Upper lobe of left lung (tissue), 6 donors: ENCODE measurements at regions not wholly inside any gene's neighbourhood (a gene's known extent, or its start where the extent isn't known, plus 50 kb on each side); places are given as distances from the start of the nearest gene placed in this dataset.

Experiments
- ATAC-seq, 2 donors: fragments of 200-7000 bp; cut with Tn5 transposase; one replicate each; pipeline ENCODE4 v1.9.1; 2022; ENCODE audit warnings: mild to moderate bottlenecking in 2 of 2, moderate library complexity in 2 of 2; ENCODE audit not compliant: low FRiP score in 2 of 2
- DNase-seq, 2 donors: peaks; one replicate each; pipeline ENCODE4 v3.0.0-alpha.2; 2019 to 2020
- H3K27ac ChIP-seq, 4 donors: fragments of 200-600 bp; sonication (generic); one replicate each; pipeline ENCODE4 v1.5.1; 2016 to 2019
- H3K27me3 ChIP-seq, 4 donors: fragments of 200-600 bp; sonication (generic); one replicate each; pipeline ENCODE4 v1.5.1; 2017 to 2019
- H3K36me3 ChIP-seq, 4 donors: fragments of 200-600 bp; sonication (generic); one replicate each; pipeline ENCODE4 v1.5.1; 2016 to 2019
- H3K4me1 ChIP-seq, 4 donors: fragments of 200-600 bp; sonication (generic); one replicate each; pipeline ENCODE4 v1.5.1; 2018 to 2019
- H3K4me3 ChIP-seq, 4 donors: fragments of 200-600 bp; sonication (generic); one replicate each; pipeline ENCODE4 v1.5.1; 2017 to 2019; ENCODE audit warnings: mild to moderate bottlenecking in 2 of 4, moderate library complexity in 1 of 4
- H3K9me3 ChIP-seq, 4 donors: fragments of 200-600 bp; sonication (generic); one replicate each; pipeline ENCODE4 v1.5.1; 2018 to 2019
- EP300 ChIP-seq, 4 donors: sonication (generic); formaldehyde crosslinking; IDR thresholded peaks; one replicate each; pipeline ENCODE4 v1.5.1; 2017; ENCODE audit warnings: antibody characterized with exemption in 4 of 4, control low read depth in 2 of 4
- POLR2A ChIP-seq, 4 donors: fragments of 450-650 bp; IDR thresholded peaks; one replicate each; pipeline ENCODE4 v1.5.1; 2016 to 2017; ENCODE audit warnings: antibody characterized with exemption in 4 of 4, mild to moderate bottlenecking in 2 of 4
- POLR2AphosphoS5 ChIP-seq, 2 donors: sonication (generic); formaldehyde crosslinking; IDR thresholded peaks; one replicate each; pipeline ENCODE4 v1.5.1; 2017; ENCODE audit warnings: antibody characterized with exemption in 2 of 2
- WGBS, 2 donors: methylation state at CpG; one replicate each; pipeline ENCODE4 v1.1.5; 2017 to 2018; 5-methylcytosine and 5-hydroxymethylcytosine counted together
- TF ChIP-seq, protein P1 (sequence below), 6 experiments: fragments of 450-650 bp in 4 of 6; fragments of 200-600 bp in 2 of 6; sonication (generic) in 2 of 6; IDR thresholded peaks; one replicate each; pipeline ENCODE4 v1.5.1; 2016 to 2019; ENCODE audit warnings: antibody characterized with exemption in 6 of 6
- donor health status: DM: no; HTN: no; CAD: no; lungs with moderate emphysema.
- donor health status: DM: no; HTN: yes; CAD: no; lungs with severe emphysema.

DNA sequence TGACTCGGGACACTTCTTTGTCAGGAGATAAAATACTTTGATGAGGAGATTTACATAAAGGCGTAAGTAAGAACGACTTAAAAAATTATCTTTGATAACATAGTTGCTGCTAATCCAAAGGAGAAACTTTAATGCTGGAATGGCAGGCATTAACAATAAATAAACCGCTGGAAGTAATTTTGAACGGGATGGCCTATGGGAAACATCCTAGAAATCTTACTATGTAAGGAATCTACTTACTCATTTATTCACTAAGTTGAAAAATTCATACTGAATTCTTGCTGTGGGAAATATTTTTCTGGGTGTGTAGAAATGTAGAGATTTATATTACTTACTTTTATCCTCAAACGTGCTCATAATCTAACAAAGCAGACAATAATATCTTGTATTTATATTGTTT is 425.7 kb upstream of the ZFP42 start:
- no peak overlapping the region for H3K27ac ChIP-seq
- DNase-seq (no peak), ATAC-seq (no peak)
- H3K9me3 ChIP-seq = no peaks in the 10 kb centered on the region
- H3K4me3 ChIP-seq = no peak overlapping the region
- TF ChIP-seq, protein P1, sequence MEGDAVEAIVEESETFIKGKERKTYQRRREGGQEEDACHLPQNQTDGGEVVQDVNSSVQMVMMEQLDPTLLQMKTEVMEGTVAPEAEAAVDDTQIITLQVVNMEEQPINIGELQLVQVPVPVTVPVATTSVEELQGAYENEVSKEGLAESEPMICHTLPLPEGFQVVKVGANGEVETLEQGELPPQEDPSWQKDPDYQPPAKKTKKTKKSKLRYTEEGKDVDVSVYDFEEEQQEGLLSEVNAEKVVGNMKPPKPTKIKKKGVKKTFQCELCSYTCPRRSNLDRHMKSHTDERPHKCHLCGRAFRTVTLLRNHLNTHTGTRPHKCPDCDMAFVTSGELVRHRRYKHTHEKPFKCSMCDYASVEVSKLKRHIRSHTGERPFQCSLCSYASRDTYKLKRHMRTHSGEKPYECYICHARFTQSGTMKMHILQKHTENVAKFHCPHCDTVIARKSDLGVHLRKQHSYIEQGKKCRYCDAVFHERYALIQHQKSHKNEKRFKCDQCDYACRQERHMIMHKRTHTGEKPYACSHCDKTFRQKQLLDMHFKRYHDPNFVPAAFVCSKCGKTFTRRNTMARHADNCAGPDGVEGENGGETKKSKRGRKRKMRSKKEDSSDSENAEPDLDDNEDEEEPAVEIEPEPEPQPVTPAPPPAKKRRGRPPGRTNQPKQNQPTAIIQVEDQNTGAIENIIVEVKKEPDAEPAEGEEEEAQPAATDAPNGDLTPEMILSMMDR (IDR thresholded peaks at IDR 0.05) = no peak
- no peak for TF ChIP-seq EP300 (IDR thresholded peaks at IDR 0.05)
- TF ChIP-seq POLR2AphosphoS5 (IDR thresholded peaks at IDR 0.05) = no peak
- TF ChIP-seq POLR2A (IDR thresholded peaks at IDR 0.05) = no peak
- WGBS, 2 donors = 85 to 86% methylated on average over 6 of the region's 6 CpGs
- H3K4me1 ChIP-seq = no peaks in the 10 kb centered on the region
- H3K36me3 ChIP-seq = no peaks in the 10 kb centered on the region
- H3K27me3 ChIP-seq = no peaks in the 10 kb centered on the region

DNA sequence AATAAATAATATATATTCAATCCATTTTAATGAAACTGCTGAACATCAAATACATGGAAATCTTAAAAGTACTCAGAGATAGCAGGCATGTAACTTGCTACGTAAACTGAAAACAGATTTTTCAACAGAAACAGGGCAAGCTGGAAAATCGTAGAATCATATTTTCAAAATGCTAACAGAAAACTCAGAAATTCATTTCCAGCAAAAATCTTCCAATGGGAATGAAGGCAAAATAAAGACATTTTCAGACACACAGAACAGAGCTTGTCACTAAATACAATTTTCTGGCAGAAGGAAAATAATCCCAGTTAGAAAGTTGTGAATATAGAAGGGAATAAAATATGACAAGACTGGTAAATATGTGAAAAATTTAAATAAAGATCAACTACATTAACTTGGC is 419.9 kb upstream of the ZFP42 start:
- Histone ChIP-seq H3K27me3 (no peaks in the 10 kb centered on the region), H3K4me1 (no peaks in the 10 kb centered on the region), H3K36me3 (no peaks in the 10 kb centered on the region), H3K9me3 (no peaks in the 10 kb centered on the region), H3K27ac (no peak overlapping the region), H3K4me3 (no peak overlapping the region)
- TF ChIP-seq POLR2A (IDR thresholded peaks at IDR 0.05) = no peak
- no peak for TF ChIP-seq POLR2AphosphoS5 (IDR thresholded peaks at IDR 0.05)
- no peak for TF ChIP-seq EP300 (IDR thresholded peaks at IDR 0.05)
- TF ChIP-seq, protein P1 (IDR thresholded peaks at IDR 0.05) = no peak
- no peak for DNase-seq
- no peak for ATAC-seq
- 92 to 97% methylated on average over 2 of the region's 2 CpGs for WGBS, 2 donors

DNA sequence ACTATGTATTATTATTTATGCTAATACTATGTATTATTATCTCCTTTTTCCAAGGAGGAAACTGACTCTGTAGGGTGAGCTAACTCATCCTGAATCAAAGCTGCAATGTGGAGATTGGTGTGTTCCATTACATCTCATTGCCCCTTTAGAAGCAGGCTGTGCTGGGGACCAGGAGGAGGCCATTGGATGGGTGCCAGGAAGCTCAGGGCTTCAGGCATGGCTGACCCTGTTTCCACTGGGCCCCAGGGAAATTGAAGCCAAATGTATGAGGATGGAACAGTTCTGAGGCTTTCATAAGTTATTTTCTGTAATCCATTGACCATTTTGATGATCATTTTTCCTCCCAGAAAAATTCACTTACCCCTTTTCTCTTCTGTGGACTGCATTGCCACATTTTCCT is 418.8 kb upstream of the ZFP42 start:
- ATAC-seq (no peak), DNase-seq (no peak)
- Histone ChIP-seq H3K27ac (no peak overlapping the region), H3K27me3 (no peaks in the 10 kb centered on the region), H3K4me1 (no peaks in the 10 kb centered on the region), H3K4me3 (no peak overlapping the region), H3K9me3 (no peaks in the 10 kb centered on the region), H3K36me3 (no peaks in the 10 kb centered on the region)
- TF ChIP-seq, protein P1 (IDR thresholded peaks at IDR 0.05) = no peak
- TF ChIP-seq POLR2AphosphoS5 (IDR thresholded peaks at IDR 0.05) (no peak), POLR2A (IDR thresholded peaks at IDR 0.05) (no peak), EP300 (IDR thresholded peaks at IDR 0.05) (no peak)

DNA sequence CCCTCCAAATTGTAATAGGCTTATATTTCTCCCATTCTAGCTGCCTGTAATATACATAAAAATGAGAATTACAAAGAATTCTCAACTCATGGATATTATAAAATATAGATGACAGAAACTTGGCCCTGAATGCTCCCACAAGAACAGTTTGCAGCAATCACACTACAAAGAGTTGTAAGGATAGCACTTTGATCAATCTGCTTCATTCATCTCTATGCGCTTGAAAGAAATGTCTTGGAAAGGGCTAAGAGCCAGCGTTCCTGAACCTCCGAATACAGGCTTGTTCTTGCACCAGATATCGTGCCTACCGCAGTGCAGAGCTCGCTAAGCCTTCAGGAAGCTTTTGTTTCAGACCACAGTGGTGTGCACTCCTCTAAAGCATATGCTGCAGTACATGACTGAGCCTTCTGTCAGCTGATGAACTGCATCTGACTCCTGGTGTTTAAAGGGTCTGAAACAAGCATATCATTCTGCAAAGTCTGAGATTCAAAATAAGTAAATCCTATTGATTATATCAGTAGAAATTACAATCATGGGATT is 417.6 kb upstream of the ZFP42 start:
- Histone ChIP-seq H3K9me3 (no peaks in the 10 kb centered on the region), H3K4me1 (no peaks in the 10 kb centered on the region), H3K27me3 (no peaks in the 10 kb centered on the region), H3K4me3 (no peak overlapping the region), H3K27ac (no peak overlapping the region), H3K36me3 (no peaks in the 10 kb centered on the region)
- TF ChIP-seq POLR2AphosphoS5 (IDR thresholded peaks at IDR 0.05) (no peak), POLR2A (IDR thresholded peaks at IDR 0.05) (no peak), EP300 (IDR thresholded peaks at IDR 0.05) (no peak)
- TF ChIP-seq, protein P1 (IDR thresholded peaks at IDR 0.05) = no peak
- ATAC-seq (no peak), DNase-seq (no peak)
- WGBS, 2 donors = 74 to 80% methylated on average over 6 of the region's 6 CpGs

DNA sequence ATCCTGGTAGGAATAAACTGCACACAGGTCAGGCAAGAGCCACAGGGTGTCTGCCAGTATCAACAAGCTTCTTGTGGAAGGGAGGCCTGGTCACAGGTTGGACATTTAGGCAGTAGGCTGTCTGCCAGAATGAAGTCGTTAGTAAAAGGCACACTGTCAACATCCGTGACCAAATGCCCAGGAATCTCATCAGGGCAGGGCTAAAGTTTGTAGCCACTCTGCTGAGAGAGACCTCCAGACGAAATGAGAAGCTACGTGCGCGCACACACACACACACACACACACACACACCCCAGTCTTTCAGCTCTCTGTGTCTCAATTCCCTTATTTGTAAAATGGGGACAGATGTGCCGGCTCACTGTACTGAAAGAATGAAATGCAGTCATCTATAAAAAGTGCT is 408.7 kb upstream of the ZFP42 start:
- TF ChIP-seq EP300 (IDR thresholded peaks at IDR 0.05) (no peak), POLR2AphosphoS5 (IDR thresholded peaks at IDR 0.05) (no peak), POLR2A (IDR thresholded peaks at IDR 0.05) (no peak)
- TF ChIP-seq, protein P1 (IDR thresholded peaks at IDR 0.05) = no peak
- no peak overlapping the region for H3K27ac ChIP-seq
- no peak overlapping the region for H3K4me3 ChIP-seq
- no peaks in the 10 kb centered on the region for H3K36me3 ChIP-seq
- 72 to 79% methylated on average over 7 of the region's 7 CpGs for WGBS, 2 donors
- ATAC-seq = no peak
- H3K9me3 ChIP-seq = no peaks in the 10 kb centered on the region
- no peak for DNase-seq
- no peaks in the 10 kb centered on the region for H3K4me1 ChIP-seq
- no peaks in the 10 kb centered on the region for H3K27me3 ChIP-seq
